ENCODE measurements at regions not wholly inside any gene's neighbourhood (a gene's known extent, or its start where the extent isn't known, plus 50 kb on each side); places are given as distances from the start of the nearest gene placed in this dataset.
"Not testable (repeated sequence)": the region's sequence is repeated elsewhere in the genome, so short reads cannot be mapped to it uniquely, and the experiment has no call there.

DNA sequence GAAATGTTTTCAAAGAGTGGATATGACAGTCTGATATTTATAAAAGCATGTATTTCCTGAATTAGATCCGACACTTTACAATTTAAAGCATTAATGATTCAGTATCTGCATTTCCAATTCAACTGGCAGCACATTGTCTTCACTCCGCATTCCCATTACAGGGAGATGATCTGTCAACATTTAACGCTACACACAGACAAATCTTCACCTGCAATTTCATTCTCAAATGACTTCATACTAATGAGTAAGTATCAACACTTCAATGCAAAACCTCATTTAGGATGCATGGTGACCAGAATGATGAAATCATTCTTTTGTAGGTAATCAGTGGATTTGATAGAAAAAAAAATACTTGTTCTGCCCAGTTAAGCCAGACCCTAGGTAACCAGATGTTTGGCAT, 749.6 kb downstream of the CENPC start:
- DNase-seq (ENCODE audit: low read depth) = no peak
- no peak overlapping the region for H3K4me3 ChIP-seq (ENCODE audit: low read depth, low read length)
- TF ChIP-seq, protein P1, sequence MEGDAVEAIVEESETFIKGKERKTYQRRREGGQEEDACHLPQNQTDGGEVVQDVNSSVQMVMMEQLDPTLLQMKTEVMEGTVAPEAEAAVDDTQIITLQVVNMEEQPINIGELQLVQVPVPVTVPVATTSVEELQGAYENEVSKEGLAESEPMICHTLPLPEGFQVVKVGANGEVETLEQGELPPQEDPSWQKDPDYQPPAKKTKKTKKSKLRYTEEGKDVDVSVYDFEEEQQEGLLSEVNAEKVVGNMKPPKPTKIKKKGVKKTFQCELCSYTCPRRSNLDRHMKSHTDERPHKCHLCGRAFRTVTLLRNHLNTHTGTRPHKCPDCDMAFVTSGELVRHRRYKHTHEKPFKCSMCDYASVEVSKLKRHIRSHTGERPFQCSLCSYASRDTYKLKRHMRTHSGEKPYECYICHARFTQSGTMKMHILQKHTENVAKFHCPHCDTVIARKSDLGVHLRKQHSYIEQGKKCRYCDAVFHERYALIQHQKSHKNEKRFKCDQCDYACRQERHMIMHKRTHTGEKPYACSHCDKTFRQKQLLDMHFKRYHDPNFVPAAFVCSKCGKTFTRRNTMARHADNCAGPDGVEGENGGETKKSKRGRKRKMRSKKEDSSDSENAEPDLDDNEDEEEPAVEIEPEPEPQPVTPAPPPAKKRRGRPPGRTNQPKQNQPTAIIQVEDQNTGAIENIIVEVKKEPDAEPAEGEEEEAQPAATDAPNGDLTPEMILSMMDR (conservative IDR thresholded peaks at IDR 0.05; ENCODE audit: low read depth, low read length) = no peak

GRCh38 chr4:66794390-66795034, 750.8 kb downstream of the CENPC start:
- TF ChIP-seq, protein P1 (conservative IDR thresholded peaks at IDR 0.05; ENCODE audit: low read depth, low read length) = no peak
- H3K4me3 ChIP-seq (ENCODE audit: low read depth, low read length) = no peak overlapping the region
- DNase-seq (ENCODE audit: low read depth) = no peak

DNA sequence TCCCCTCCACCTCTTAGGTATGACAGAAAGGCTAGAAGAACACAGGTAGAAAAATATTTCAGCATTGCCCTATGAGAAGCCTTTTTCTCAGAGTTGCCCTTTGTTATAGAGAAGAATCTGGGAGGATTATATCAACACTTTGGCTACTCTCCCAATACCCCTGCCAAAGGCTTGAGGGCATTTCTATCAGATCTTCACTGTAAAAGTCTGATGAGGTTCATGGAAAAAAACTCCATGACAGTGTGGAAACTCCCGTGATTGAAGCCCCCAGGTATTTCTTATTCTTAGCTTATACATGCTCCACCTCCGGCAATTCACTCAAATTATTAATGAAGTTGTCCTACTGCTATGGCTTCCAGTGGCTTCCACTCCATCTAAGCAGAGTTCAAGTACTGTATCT, 753.6 kb downstream of the CENPC start:
- H3K4me3 ChIP-seq (ENCODE audit: low read depth, low read length) = no peak overlapping the region
- TF ChIP-seq, protein P1 (conservative IDR thresholded peaks at IDR 0.05; ENCODE audit: low read depth, low read length) = no peak

DNA sequence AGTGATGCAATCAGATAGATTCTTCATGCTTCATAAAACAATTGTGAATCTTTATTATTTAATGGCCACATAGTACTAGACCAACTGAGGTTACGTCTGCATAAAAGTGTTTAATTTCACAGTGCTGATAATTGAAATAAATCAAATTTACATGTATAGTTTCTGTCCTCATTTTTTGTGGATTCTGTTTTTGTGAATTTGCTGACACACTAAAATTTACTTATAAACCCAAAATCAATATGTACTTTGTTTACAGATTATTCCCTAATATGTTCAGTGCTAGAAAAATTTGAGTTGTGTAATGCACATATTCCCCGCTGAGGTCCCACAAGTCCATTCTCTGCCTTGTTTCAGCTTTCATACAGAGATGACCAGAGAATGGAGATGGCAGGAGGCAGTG, 759.8 kb downstream of the CENPC start:
- no peak overlapping the region for H3K4me3 ChIP-seq (ENCODE audit: low read depth, low read length)
- DNase-seq (ENCODE audit: low read depth) = no peak
- TF ChIP-seq, protein P1 (conservative IDR thresholded peaks at IDR 0.05; ENCODE audit: low read depth, low read length) = no peak

More for the DNA sequence above, 753.6 kb downstream of the CENPC start:
- DNase-seq (ENCODE audit: low read depth) = no peak

DNA sequence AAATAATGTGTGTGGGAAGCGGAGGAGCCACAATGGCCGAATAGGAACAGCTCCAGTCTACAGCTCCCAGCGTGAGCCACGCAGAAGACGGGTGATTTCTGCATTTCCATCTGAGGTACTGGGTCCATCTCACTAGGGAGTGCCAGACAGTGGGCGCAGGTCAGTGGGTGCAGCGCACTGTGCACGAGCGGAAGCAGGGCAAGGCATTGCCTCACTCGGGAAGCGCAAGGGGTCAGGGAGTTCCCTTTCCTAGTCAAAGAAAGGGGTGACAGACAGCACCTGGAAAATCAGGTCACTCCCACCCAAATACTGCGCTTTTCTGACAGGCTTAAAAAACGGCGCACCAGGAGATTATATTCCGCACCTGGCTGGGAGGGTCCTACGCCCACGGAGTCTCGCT, 762.6 kb downstream of the CENPC start:
- not testable (repeated sequence) for H3K4me3 ChIP-seq (ENCODE audit: low read depth, low read length); DNase-seq (ENCODE audit: low read depth)

DNA sequence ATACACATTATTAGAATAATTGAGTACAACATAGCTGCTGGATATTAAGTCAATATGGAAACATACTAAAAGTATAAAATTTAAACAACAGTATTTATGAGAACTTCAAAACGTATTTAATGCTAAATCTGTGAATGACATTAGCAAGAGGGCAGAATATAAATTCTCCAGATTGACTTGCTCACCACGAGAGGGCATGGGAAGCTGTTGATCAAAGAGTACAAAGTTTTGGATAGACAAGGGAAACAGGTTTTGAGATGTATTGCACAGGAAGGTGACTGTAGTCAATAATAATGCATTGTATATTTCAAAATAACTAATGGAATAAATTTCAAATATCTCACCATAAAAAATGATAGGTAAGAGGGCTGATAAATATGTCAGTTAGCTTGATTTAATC, 768.2 kb downstream of the CENPC start:
- TF ChIP-seq, protein P1 (conservative IDR thresholded peaks at IDR 0.05; ENCODE audit: low read depth, low read length) = no peak
- DNase-seq (ENCODE audit: low read depth) = no peak
- no peak overlapping the region for H3K4me3 ChIP-seq (ENCODE audit: low read depth, low read length)

- no peak overlapping the region for H3K4me3 ChIP-seq (ENCODE audit: low read depth, low read length)
- no peak for DNase-seq (ENCODE audit: low read depth)
- TF ChIP-seq, protein P1 (conservative IDR thresholded peaks at IDR 0.05; ENCODE audit: low read depth, low read length) = no peak
Measured at GRCh38 chr4:66769441-66769840, 775.9 kb downstream of the CENPC start.

Measured in choroid plexus epithelial cell (primary cell).